K562 (cell line): ENCODE measurements at regions not wholly inside any gene's neighbourhood (a gene's known extent, or its start where the extent isn't known, plus 50 kb on each side); places are given as distances from the start of the nearest gene placed in this dataset.

Experiments used
- ATAC-seq: fragments of 200-7000 bp; cut with Tn5 transposase; 3 replicates; pipeline ENCODE4 v1.9.1; 2020; ENCODE audit warnings: moderate library complexity
- BruUV-seq: library from RNA; stranded (reverse); fragments of 400-500 nt; replicated peaks from 2 replicates; lab custom pipeline; 2021; lab: Mats Ljungman, UMichigan
- CTCF ChIA-PET: fragments of 300-600 bp; formaldehyde crosslinking; extraction: SDS; loops from one replicate; lab custom pipeline; 2021; ENCODE audit warnings: low intra/inter-chr PET ratio; lab: Yijun Ruan, JAX
- POLR2A ChIA-PET: fragments of 300-600, 350-650 bp; sonication (Branson Sonifier 250); formaldehyde crosslinking; extraction: SDS; loops from one replicate; lab custom pipeline; 2021; ENCODE audit warnings: antibody characterized with exemption, inconsistent platforms; lab: Yijun Ruan, JAX
- DNase-seq, 4 experiments: peaks; one replicate each; pipeline versions ENCODE4 v3.0.0 to v3.0.0-alpha.2; 2011 to 2018; ENCODE audit warnings: low spot score in 3 of 4, mixed read lengths in 3 of 4; ENCODE audit errors: extremely low read depth in 1 of 4
- FAIRE-seq: peaks from 2 replicates; lab custom pipeline; 2011; peaks lifted over from hg19 to GRCh38; lab: Jason Lieb, UNC
- H2AFZ ChIP-seq: 2 replicates; pipeline ENCODE4 v1.6.0; 2011; ENCODE audit warnings: low read depth, low read length, control low read depth, inconsistent platforms
- H3K27ac ChIP-seq: fragments of 200-600 bp; 3 replicates; pipeline ENCODE4 v1.8.0; 2011; ENCODE audit warnings: low read depth, mild to moderate bottlenecking, control low read depth, inconsistent platforms, low read length, moderate library complexity, mixed read lengths; ENCODE audit errors: extremely low read depth
- H3K27me3 ChIP-seq, 2 experiments: fragments of 300-600 bp in 1 of 2; 2 replicates in 1 of 2; 3 replicates in 1 of 2; pipeline versions ENCODE4 v1.6.0 to v1.8.0; 2011; ENCODE audit warnings: inconsistent platforms in 2 of 2, low read length in 2 of 2, mild to moderate bottlenecking in 1 of 2, mixed read lengths in 1 of 2, moderate library complexity in 1 of 2; ENCODE audit not compliant: control insufficient read depth in 2 of 2, insufficient read depth in 2 of 2
- H3K36me3 ChIP-seq: fragments of 300-600 bp; 3 replicates; pipeline ENCODE4 v1.8.0; 2011; ENCODE audit warnings: mild to moderate bottlenecking, low read length, inconsistent platforms; ENCODE audit not compliant: control insufficient read depth, insufficient read depth
- H3K4me1 ChIP-seq, 2 experiments: fragments of 200-600 bp in 1 of 2; replicated peaks in 1 of 2; 2 replicates in 1 of 2; 3 replicates in 1 of 2; pipeline versions ENCODE4 v1.5.1 to v1.8.0; 2011; ENCODE audit warnings: inconsistent platforms in 2 of 2, low read length in 2 of 2, mild to moderate bottlenecking in 1 of 2, mixed read lengths in 1 of 2, moderate library complexity in 1 of 2; ENCODE audit not compliant: control insufficient read depth in 2 of 2, insufficient read depth in 2 of 2
- H3K4me2 ChIP-seq: 2 replicates; pipeline ENCODE4 v1.6.1; 2011; ENCODE audit warnings: low read length, control low read depth, inconsistent platforms, mixed read lengths; ENCODE audit not compliant: insufficient read depth
- H3K4me3 ChIP-seq: fragments of 200-600 bp; sonication (generic), shearing (Covaris generic); 2 replicates; pipeline ENCODE4 v1.5.1; 2016; ENCODE audit warnings: control low read depth, inconsistent platforms
- H3K79me2 ChIP-seq: fragments of 200-600 bp; 3 replicates; pipeline ENCODE4 v1.8.0; 2011; ENCODE audit warnings: low read length, inconsistent platforms; ENCODE audit not compliant: control insufficient read depth, insufficient read depth
- H3K9ac ChIP-seq, 2 experiments: 2 replicates each; pipeline versions ENCODE4 v1.6.0 to v1.6.1; 2011; ENCODE audit warnings: low read depth in 2 of 2, low read length in 2 of 2, control low read depth in 1 of 2, inconsistent platforms in 1 of 2, mild to moderate bottlenecking in 1 of 2, mixed read lengths in 1 of 2; ENCODE audit not compliant: insufficient read depth in 1 of 2
- H3K9me1 ChIP-seq: one replicate; pipeline ENCODE4 v1.6.0; 2011; ENCODE audit warnings: inconsistent platforms, mild to moderate bottlenecking, low read length, moderate library complexity; ENCODE audit not compliant: control insufficient read depth, insufficient read depth
- H3K9me3 ChIP-seq: replicated peaks from 2 replicates; pipeline ENCODE4 v1.5.1; 2011; ENCODE audit warnings: low read depth, low read length, inconsistent platforms; ENCODE audit not compliant: control insufficient read depth, insufficient read depth
- H4K20me1 ChIP-seq: replicated peaks from 2 replicates; pipeline ENCODE4 v1.6.1; 2011; ENCODE audit warnings: low read length, inconsistent platforms, mixed read lengths; ENCODE audit not compliant: control insufficient read depth, insufficient read depth
- ATF1 ChIP-seq, 2 experiments: fragments of 450-650 bp in 1 of 2; IDR thresholded peaks; 2 replicates each; pipeline ENCODE4 v1.6.1; 2016; ENCODE audit warnings: missing compliant biosample characterization in 1 of 2, missing genetic modification characterization in 1 of 2
- C11orf30 ChIP-seq: fragments of 450-650 bp; IDR thresholded peaks from 2 replicates; pipeline ENCODE4 v1.6.1; 2016; ENCODE audit warnings: low read depth, mild to moderate bottlenecking
- FOXP1 ChIP-seq: sonication (generic); formaldehyde crosslinking; IDR thresholded peaks from 2 replicates; pipeline ENCODE4 v1.8.0; 2022; ENCODE audit warnings: mild to moderate bottlenecking, missing genetic modification reagents
- HMG20B ChIP-seq: fragments of 250-450 bp; sonication (Bioruptor Pico); IDR thresholded peaks from 2 replicates; pipeline ENCODE4 v1.5.0; 2021; ENCODE audit warnings: mild to moderate bottlenecking
- MAFF ChIP-seq: IDR thresholded peaks from 2 replicates; pipeline ENCODE4 v1.6.1; 2012; ENCODE audit warnings: low read length, improper control_type of control experiment
- MAFG ChIP-seq: fragments of 450-650 bp; conservative IDR thresholded peaks from 2 replicates; pipeline ENCODE4 v1.6.1; 2016; ENCODE audit warnings: missing genetic modification characterization, missing compliant biosample characterization
- MAFK ChIP-seq: IDR thresholded peaks from 2 replicates; pipeline ENCODE4 v1.6.1; 2011; ENCODE audit warnings: low read length, improper control_type of control experiment
- ZNF174 ChIP-seq: fragments of 250-450 bp; sonication (Bioruptor Pico); IDR thresholded peaks from 2 replicates; pipeline ENCODE4 v1.4.0; 2020; ENCODE audit warnings: mild to moderate bottlenecking
- ZNF316 ChIP-seq: fragments of 450-650 bp; IDR thresholded peaks from 2 replicates; pipeline ENCODE4 v1.6.1; 2016
- ZNF512 ChIP-seq: IDR thresholded peaks from 2 replicates; pipeline ENCODE4 v1.6.1; 2016; ENCODE audit warnings: missing genetic modification characterization, missing compliant biosample characterization
- WGBS: fragments of 100-300 bp; shearing (Covaris generic); methylation state at CpG from one replicate; pipeline ENCODE4 v1.1.6; 2016; ENCODE audit warnings: low coverage, mixed read lengths; ENCODE audit not compliant: insufficient coverage; ENCODE audit errors: missing lambda C conversion rate; 5-methylcytosine and 5-hydroxymethylcytosine counted together
- in situ Hi-C: fragments of 300-500 bp; cut with MboI; formaldehyde crosslinking; loops from 4 replicates; pipeline ENCODE4 v1.15.0; 2018; ENCODE audit warnings: inconsistent platforms, mixed read lengths
- intact Hi-C: fragments of 100-400 bp; cut with micrococcal nuclease; formaldehyde crosslinking; loops from 2 replicates; pipeline ENCODE4 v1.14.2; 2022

- CTCF ChIA-PET: interaction anchor here (0.7 kb wide), 1 partner anchor 17 kb away, joined by 6 read pairs; no protein-coding TSS in a partner anchor
- POLR2A ChIA-PET: no interaction called here
- Histone ChIP-seq H2AFZ (no peak overlapping the region), H3K27ac (no peak overlapping the region), H3K27me3 (no peaks in the 10 kb centered on the region), H4K20me1 (no peaks in the 10 kb centered on the region), H3K9me3 (no peaks in the 10 kb centered on the region), H3K4me1 (no peaks in the 10 kb centered on the region), H3K36me3 (no peaks in the 10 kb centered on the region), H3K9ac (no peak overlapping the region), H3K4me2 (no peak overlapping the region), H3K4me3 (no peak overlapping the region), H3K9me1 (no peaks in the 10 kb centered on the region), H3K79me2 (no peaks in the 10 kb centered on the region)
- no peak for ATAC-seq
- no peak for FAIRE-seq
- in situ Hi-C loops (no loop called here), intact Hi-C loops (no loop called here)
- no peak for DNase-seq
- TF ChIP-seq ZNF512 (tag) (0 out of 2 replicates have a peak, but pooled peaks have one; percentile 42), FOXP1 (CRISPR knock-in tag) (no peak)
- no TSS peak for BruUV-seq
These were observed 361.4 kb upstream of the TSHZ2 start for GRCh38 chr20:52610749-52611148.

- H3K4me1 ChIP-seq: no peaks in the 10 kb centered on the region
- CTCF ChIA-PET: no interaction called here
- 29% methylated on average over 4 of the region's 4 CpGs for WGBS
- TF ChIP-seq C11orf30: peak; percentile 68
- peak; percentile 83 for TF ChIP-seq ZNF316
- TF ChIP-seq ZNF174 (CRISPR knock-in tag): no peak
- TF ChIP-seq MAFK: peak; percentile 81
- TF ChIP-seq ATF1 (CRISPR knock-in tag; IDR thresholded peaks at IDR 0.05): no peak
- TF ChIP-seq ATF1 (tag; IDR thresholded peaks at IDR 0.05): no peak
- peak; percentile 69; the same call in 1 of the 2 replicates for TF ChIP-seq MAFG (tag)
- TF ChIP-seq MAFF: peak; percentile 84
- no peak for TF ChIP-seq HMG20B (CRISPR knock-in tag)
- TF ChIP-seq, all 486 proteins: peak for 5
- no peak for ATAC-seq
- Histone ChIP-seq H3K4me2 (no peak overlapping the region), H4K20me1 (no peaks in the 10 kb centered on the region), H3K9ac (no peak overlapping the region), H3K9me3 (no peaks in the 10 kb centered on the region), H3K27ac (no peak overlapping the region), H3K4me3 (no peak overlapping the region), H3K27me3 (no peaks in the 10 kb centered on the region), H3K9me1 (no peaks in the 10 kb centered on the region), H3K79me2 (no peaks in the 10 kb centered on the region), H2AFZ (no peak overlapping the region), H3K36me3 (no peaks in the 10 kb centered on the region)
- in situ Hi-C loops: no loop called here
- BruUV-seq: no TSS peak
- DNase-seq: no peak
- FAIRE-seq: no peak
- POLR2A ChIA-PET: no interaction called here
- intact Hi-C loops: no loop called here
These were observed 370.7 kb upstream of the TSHZ2 start for GRCh38 chr20:52601295-52601971.
